ENCODE measurements at regions not wholly inside any gene's neighbourhood (a gene's known extent, or its start where the extent isn't known, plus 50 kb on each side); places are given as distances from the start of the nearest gene placed in this dataset.

- Histone ChIP-seq H3K79me2 (no peaks in the 10 kb centered on the region), H3K4me1 (ENCODE audit: insufficient read depth) (peaks cover 19% of the 10 kb centered on the region), H3K36me3 (replicated peaks; ENCODE audit: insufficient read depth, low read depth) (no peaks in the 10 kb centered on the region), H4K20me1 (ENCODE audit: insufficient read depth, poor library complexity, severe bottlenecking) (no peaks in the 10 kb centered on the region), H3K27me3 (no peaks in the 10 kb centered on the region), H3K9me3 (ENCODE audit: low read depth) (no peaks in the 10 kb centered on the region), H3K9me2 (replicated peaks; ENCODE audit: insufficient read depth) (no peaks in the 10 kb centered on the region), H2AFZ (no peak overlapping the region), H3K4me3 (no peak overlapping the region), H3K27ac (peak overlapping the region; percentile 81), H3K4me2 (no peak overlapping the region)
- DNase-seq (ENCODE audit: low spot score): no peak
- TF ChIP-seq CTCF (IDR thresholded peaks at IDR 0.05; ENCODE audit: poor library complexity): no peak
- no peak for TF ChIP-seq EZH2 (IDR thresholded peaks at IDR 0.05; ENCODE audit: borderline replicate concordance)
- TF ChIP-seq EZH2phosphoT487 (IDR thresholded peaks at IDR 0.05; ENCODE audit: low read depth, severe bottlenecking, unreplicated experiment): no peak
- 95% methylated on average over 5 of the region's 5 CpGs for WGBS (ENCODE audit: low lambda C conversion rate, missing lambda C conversion rate)
These were observed 703.7 kb downstream of the MAFB start for GRCh38 chr20:39985271-39985827.

- H3K9me2 ChIP-seq (replicated peaks; ENCODE audit: insufficient read depth): no peaks in the 10 kb centered on the region
- no peak overlapping the region for H2AFZ ChIP-seq
- no peaks in the 10 kb centered on the region for H3K27me3 ChIP-seq
- DNase-seq (ENCODE audit: low spot score): peak; percentile 37
- H3K27ac ChIP-seq: peak overlapping the region; percentile 17
- no peak overlapping the region for H3K4me3 ChIP-seq
- no peak overlapping the region for H3K4me2 ChIP-seq
- no peaks in the 10 kb centered on the region for H3K9me3 ChIP-seq (ENCODE audit: low read depth)
- H3K4me1 ChIP-seq (ENCODE audit: insufficient read depth): peaks cover 19% of the 10 kb centered on the region
- H3K36me3 ChIP-seq (replicated peaks; ENCODE audit: insufficient read depth, low read depth): no peaks in the 10 kb centered on the region
- H4K20me1 ChIP-seq (ENCODE audit: insufficient read depth, poor library complexity, severe bottlenecking): no peaks in the 10 kb centered on the region
- H3K79me2 ChIP-seq: no peaks in the 10 kb centered on the region
- TF ChIP-seq EZH2phosphoT487 (IDR thresholded peaks at IDR 0.05; ENCODE audit: low read depth, severe bottlenecking, unreplicated experiment): no peak
- TF ChIP-seq CTCF (IDR thresholded peaks at IDR 0.05; ENCODE audit: poor library complexity): no peak
- TF ChIP-seq EZH2 (IDR thresholded peaks at IDR 0.05; ENCODE audit: borderline replicate concordance): no peak
- WGBS (ENCODE audit: low lambda C conversion rate, missing lambda C conversion rate): 53% methylated on average over 1 of the region's 1 CpG
These were observed 705.4 kb downstream of the MAFB start for GRCh38 chr20:39983655-39984054.

- Histone ChIP-seq H3K4me3 (no peak overlapping the region), H2AFZ (no peak overlapping the region), H4K20me1 (ENCODE audit: insufficient read depth, poor library complexity, severe bottlenecking) (no peaks in the 10 kb centered on the region), H3K79me2 (no peaks in the 10 kb centered on the region), H3K36me3 (replicated peaks; ENCODE audit: insufficient read depth, low read depth) (no peaks in the 10 kb centered on the region), H3K27me3 (no peaks in the 10 kb centered on the region), H3K4me2 (no peak overlapping the region), H3K27ac (peak overlapping the region; percentile 17), H3K9me3 (ENCODE audit: low read depth) (no peaks in the 10 kb centered on the region), H3K9me2 (replicated peaks; ENCODE audit: insufficient read depth) (no peaks in the 10 kb centered on the region), H3K4me1 (ENCODE audit: insufficient read depth) (peaks cover 19% of the 10 kb centered on the region)
- TF ChIP-seq EZH2phosphoT487 (IDR thresholded peaks at IDR 0.05; ENCODE audit: low read depth, severe bottlenecking, unreplicated experiment) (no peak), EZH2 (IDR thresholded peaks at IDR 0.05; ENCODE audit: borderline replicate concordance) (no peak), CTCF (IDR thresholded peaks at IDR 0.05; ENCODE audit: poor library complexity) (no peak)
- no peak for DNase-seq (ENCODE audit: low spot score)
- 80% methylated on average over 2 of the region's 2 CpGs for WGBS (ENCODE audit: low lambda C conversion rate, missing lambda C conversion rate)
These were observed 705.9 kb downstream of the MAFB start for GRCh38 chr20:39983183-39983582.
